C4-2B (cell line): ENCODE measurements at regions not wholly inside any gene's neighbourhood (a gene's known extent, or its start where the extent isn't known, plus 50 kb on each side); places are given as distances from the start of the nearest gene placed in this dataset.

Experiments
- H3K27ac ChIP-seq: fragments of 450-650 bp; 2 replicates; pipeline ENCODE4 v1.5.1; 2017
- CTCF ChIP-seq: fragments of 450-650 bp; conservative IDR thresholded peaks from 2 replicates; pipeline ENCODE4 v1.5.1; 2017; ENCODE audit warnings: mild to moderate bottlenecking
- ZFX ChIP-seq: fragments of 450-650 bp; IDR thresholded peaks from 2 replicates; pipeline ENCODE4 v1.6.1; 2017

GRCh38 chr2:16112972-16113560 is 172.7 kb downstream of the MYCN start:
- TF ChIP-seq CTCF (no peak), ZFX (no peak)
- H3K27ac ChIP-seq = no peak overlapping the region

- H3K27ac ChIP-seq = no peak overlapping the region
- TF ChIP-seq CTCF (no peak), ZFX (no peak)
Observed at GRCh38 chr2:16112251-16112971, 172.1 kb downstream of the MYCN start.

GRCh38 chr2:16111838-16112210 is 171.5 kb downstream of the MYCN start:
- TF ChIP-seq CTCF = no peak
- TF ChIP-seq ZFX = no peak
- H3K27ac ChIP-seq = no peak overlapping the region

- H3K27ac ChIP-seq = no peak overlapping the region
Observed at GRCh38 chr2:16109821-16110310, 169.5 kb downstream of the MYCN start.

GRCh38 chr2:16109368-16109820 is 169.0 kb downstream of the MYCN start:
- TF ChIP-seq CTCF (no peak), ZFX (no peak)

More at GRCh38 chr2:16109821-16110310, 169.5 kb downstream of the MYCN start:
- TF ChIP-seq CTCF = no peak
- TF ChIP-seq ZFX = no peak

GRCh38 chr2:16107246-16107645 is 166.9 kb downstream of the MYCN start:
- H3K27ac ChIP-seq = no peak overlapping the region
- TF ChIP-seq ZFX = no peak

More at GRCh38 chr2:16109368-16109820, 169.0 kb downstream of the MYCN start:
- no peak overlapping the region for H3K27ac ChIP-seq

- no peak overlapping the region for H3K27ac ChIP-seq
- TF ChIP-seq CTCF (no peak), ZFX (no peak)
Observed at GRCh38 chr2:16106619-16107018, 166.3 kb downstream of the MYCN start.
